Prostate gland (tissue), 2 donors: ENCODE measurements at regions not wholly inside any gene's neighbourhood (a gene's known extent, or its start where the extent isn't known, plus 50 kb on each side); places are given as distances from the start of the nearest gene placed in this dataset.

Experiments used
- DNase-seq: peaks from one replicate; pipeline ENCODE4 v3.0.0-alpha.2; 2019; ENCODE audit warnings: low spot score
- H3K27ac ChIP-seq, 2 donors: fragments of 200-600 bp; sonication (generic); 2 replicates each; pipeline ENCODE4 v1.5.1; 2017 to 2019
- H3K27me3 ChIP-seq: fragments of 200-600 bp; sonication (generic); replicated peaks from 2 replicates; pipeline ENCODE4 v1.5.1; 2019; ENCODE audit not compliant: insufficient read depth
- H3K36me3 ChIP-seq, 2 donors: fragments of 200-600 bp; sonication (generic); 1 replicate in 1 of 2; 2 replicates in 1 of 2; pipeline versions ENCODE4 v1.5.1 to v1.8.1; 2017 to 2019
- H3K4me1 ChIP-seq: fragments of 200-600 bp; sonication (generic); replicated peaks from 2 replicates; pipeline ENCODE4 v1.5.1; 2019
- H3K4me3 ChIP-seq, 2 donors: fragments of 200-600 bp; sonication (generic); 2 replicates each; pipeline ENCODE4 v1.5.1; 2017 to 2019
- H3K9me3 ChIP-seq: fragments of 200-600 bp; sonication (generic); 2 replicates; pipeline ENCODE4 v1.5.1; 2017
- CTCF ChIP-seq, 4 experiments: fragments of 200-600 bp in 2 of 4; fragments of 450-650 bp in 2 of 4; sonication (generic) in 2 of 4; IDR thresholded peaks; 1 replicate in 3 of 4; 2 replicates in 1 of 4; pipeline ENCODE4 v1.5.1; 2016 to 2019; ENCODE audit warnings: antibody characterized with exemption in 4 of 4, mild to moderate bottlenecking in 2 of 4, moderate library complexity in 2 of 4
- POLR2A ChIP-seq: fragments of 450-650 bp; IDR thresholded peaks from one replicate; pipeline ENCODE4 v1.6.1; 2016; ENCODE audit warnings: antibody characterized with exemption, mild to moderate bottlenecking
- POLR2AphosphoS5 ChIP-seq: sonication (generic); formaldehyde crosslinking; IDR thresholded peaks from one replicate; pipeline ENCODE4 v1.6.1; 2017; ENCODE audit warnings: antibody characterized with exemption
- WGBS: methylation state at CpG from one replicate; pipeline ENCODE4 v1.1.5; 2018; 5-methylcytosine and 5-hydroxymethylcytosine counted together
- intact Hi-C: fragments of 100-400 bp; cut with DNase I; formaldehyde crosslinking; loops from one replicate; pipeline ENCODE4 v1.14.2; 2022

- TF ChIP-seq CTCF (IDR thresholded peaks at IDR 0.05) (no peak), POLR2A (no peak), POLR2AphosphoS5 (no peak)
- intact Hi-C loops, result no loop called here
- Histone ChIP-seq H3K27me3 (no peaks in the 10 kb centered on the region), H3K9me3 (no peaks in the 10 kb centered on the region), H3K27ac (no peak overlapping the region), H3K36me3 (no peaks in the 10 kb centered on the region), H3K4me1 (peaks cover 3% of the 10 kb centered on the region), H3K4me3 (no peak overlapping the region)
- no peak for DNase-seq
- WGBS, result 63% methylated on average over 4 of the region's 4 CpGs
Measured at GRCh38 chr12:80038062-80038560, 61.2 kb upstream of the OTOGL start.

- H3K4me3 ChIP-seq, result no peak overlapping the region
- peaks cover 3% of the 10 kb centered on the region for H3K4me1 ChIP-seq
- H3K9me3 ChIP-seq, result no peaks in the 10 kb centered on the region
- no peaks in the 10 kb centered on the region for H3K27me3 ChIP-seq
- intact Hi-C loops, result no loop called here
- DNase-seq, result no peak
- no peak for TF ChIP-seq POLR2A
- TF ChIP-seq CTCF (IDR thresholded peaks at IDR 0.05), result no peak
- TF ChIP-seq POLR2AphosphoS5, result peak; percentile 53
- no peaks in the 10 kb centered on the region for H3K36me3 ChIP-seq
- 50% methylated on average over 2 of the region's 2 CpGs for WGBS
- peak overlapping the region in 1 of 2 donors; percentile 29 for H3K27ac ChIP-seq
Measured at GRCh38 chr12:80033448-80033847, 65.9 kb upstream of the OTOGL start.

GRCh38 chr12:80032946-80033345 is 66.4 kb upstream of the OTOGL start:
- no peaks in the 10 kb centered on the region for H3K36me3 ChIP-seq
- no peak overlapping the region for H3K4me3 ChIP-seq
- no peak for TF ChIP-seq POLR2AphosphoS5
- TF ChIP-seq POLR2A, result no peak
- TF ChIP-seq CTCF (IDR thresholded peaks at IDR 0.05), result no peak
- no peaks in the 10 kb centered on the region for H3K27me3 ChIP-seq
- no peaks in the 10 kb centered on the region for H3K9me3 ChIP-seq
- peaks cover 3% of the 10 kb centered on the region for H3K4me1 ChIP-seq
- intact Hi-C loops, result no loop called here
- peak overlapping the region in 1 of 2 donors; percentile 29 for H3K27ac ChIP-seq
- WGBS, result 37% methylated on average over 1 of the region's 1 CpG
- DNase-seq, result no peak

GRCh38 chr12:80031229-80031628 is 68.1 kb upstream of the OTOGL start:
- peaks cover 3% of the 10 kb centered on the region for H3K4me1 ChIP-seq
- no peak overlapping the region for H3K4me3 ChIP-seq
- 88% methylated on average over 1 of the region's 1 CpG for WGBS
- peak; percentile 7 for DNase-seq
- no peaks in the 10 kb centered on the region for H3K36me3 ChIP-seq
- peak overlapping the region in 1 of 2 donors; percentile 75 for H3K27ac ChIP-seq
- H3K27me3 ChIP-seq, result no peaks in the 10 kb centered on the region
- no peaks in the 10 kb centered on the region for H3K9me3 ChIP-seq
- intact Hi-C loops, result no loop called here
- TF ChIP-seq POLR2AphosphoS5, result peak; percentile 6
- TF ChIP-seq CTCF (IDR thresholded peaks at IDR 0.05), result no peak

GRCh38 chr12:80025638-80026037 is 73.7 kb upstream of the OTOGL start:
- TF ChIP-seq POLR2AphosphoS5, result no peak
- TF ChIP-seq POLR2A, result no peak
- no peak for TF ChIP-seq CTCF (IDR thresholded peaks at IDR 0.05)
- no peaks in the 10 kb centered on the region for H3K9me3 ChIP-seq
- intact Hi-C loops, result no loop called here
- H3K27ac ChIP-seq, result no peak overlapping the region
- no peaks in the 10 kb centered on the region for H3K36me3 ChIP-seq
- H3K4me1 ChIP-seq, result no peaks in the 10 kb centered on the region
- H3K4me3 ChIP-seq, result no peak overlapping the region
- H3K27me3 ChIP-seq, result no peaks in the 10 kb centered on the region
- no peak for DNase-seq
